GM21723 (cell line): ENCODE measurements at regions not wholly inside any gene's neighbourhood (a gene's known extent, or its start where the extent isn't known, plus 50 kb on each side); places are given as distances from the start of the nearest gene placed in this dataset.

Experiments used
- ATAC-seq: cut with Tn5 transposase; IDR thresholded peaks from one replicate; pipeline ENCODE4 v1.9.1; 2021; ENCODE audit warnings: mild to moderate bottlenecking, moderate library complexity; ENCODE audit not compliant: unreplicated experiment

DNA sequence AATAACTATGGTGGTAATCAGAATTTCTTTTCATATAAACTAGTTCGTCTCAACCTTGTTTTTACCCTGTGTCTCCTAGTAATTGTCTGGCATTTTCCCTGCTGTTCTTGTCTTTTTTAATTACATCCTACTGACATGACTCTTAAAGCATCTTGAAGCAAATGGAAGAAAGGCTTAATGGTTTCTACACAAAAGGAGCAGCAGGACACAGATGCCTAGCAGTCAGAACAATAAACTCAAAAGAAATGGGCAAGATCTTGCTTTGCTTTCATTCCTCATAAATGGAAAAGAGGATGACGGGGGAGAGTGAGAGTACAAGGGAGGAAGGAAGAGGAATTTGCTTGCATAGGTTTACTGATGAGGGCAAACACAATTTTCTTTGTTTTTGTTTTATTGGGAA is 293.2 kb upstream of the EMCN start:
- ATAC-seq: no peak

DNA sequence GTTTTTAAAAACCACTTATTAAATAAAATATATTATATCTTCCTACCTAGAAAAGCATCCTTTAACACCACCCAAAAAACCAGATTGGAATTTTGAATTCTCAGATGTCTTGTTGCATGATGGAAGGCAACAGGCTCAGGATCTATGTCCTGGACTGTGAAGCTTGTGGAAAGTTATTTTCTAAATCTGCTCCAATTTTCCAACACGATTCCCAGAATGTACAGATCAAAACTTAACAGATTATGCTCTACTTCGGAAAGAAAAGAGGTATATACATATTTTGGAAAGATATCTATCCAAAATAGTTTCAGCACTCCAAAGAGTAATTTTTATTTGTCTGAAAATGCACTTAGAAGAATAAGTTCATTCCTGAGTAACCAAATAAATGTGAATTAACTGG is 291.7 kb upstream of the EMCN start:
- no peak for ATAC-seq

DNA sequence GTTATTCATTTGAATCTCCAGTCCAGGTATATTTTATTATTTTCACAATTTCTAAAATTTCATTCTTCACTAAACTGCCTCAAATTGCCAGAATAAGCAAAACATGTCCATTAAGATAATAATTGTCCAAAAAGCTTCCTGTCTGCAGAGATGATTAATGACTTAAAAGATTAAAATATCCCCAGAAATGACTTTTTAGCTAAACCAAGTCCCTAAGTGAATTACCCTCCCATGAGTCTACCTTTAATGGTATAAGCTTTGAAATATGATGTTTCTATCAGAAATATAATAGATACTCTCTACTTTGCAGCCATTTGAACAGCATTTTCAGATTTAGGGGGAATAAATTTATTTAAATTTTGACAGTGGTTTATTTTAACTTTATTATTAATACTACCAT is 289.2 kb upstream of the EMCN start:
- ATAC-seq: no peak

DNA sequence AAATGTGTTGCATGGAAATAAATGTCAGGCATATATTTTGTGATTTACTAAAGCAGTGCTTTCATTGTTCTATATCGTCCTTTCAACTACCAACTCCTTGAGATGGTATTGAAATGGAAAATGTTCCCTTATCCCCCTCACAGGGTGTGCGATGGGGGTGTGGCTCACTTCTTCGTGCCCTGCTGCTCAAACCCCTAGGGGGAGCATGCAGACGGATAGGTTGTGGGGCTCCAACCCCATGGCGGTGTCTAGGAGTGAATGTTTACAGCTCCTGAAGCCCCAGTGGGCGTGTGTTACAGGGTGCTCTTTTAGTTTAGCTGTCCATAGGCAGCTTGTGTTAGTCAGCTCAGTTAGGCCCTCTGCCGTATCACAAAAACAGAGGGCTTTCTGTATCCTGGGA is 287.7 kb upstream of the EMCN start:
- ATAC-seq: no peak

DNA sequence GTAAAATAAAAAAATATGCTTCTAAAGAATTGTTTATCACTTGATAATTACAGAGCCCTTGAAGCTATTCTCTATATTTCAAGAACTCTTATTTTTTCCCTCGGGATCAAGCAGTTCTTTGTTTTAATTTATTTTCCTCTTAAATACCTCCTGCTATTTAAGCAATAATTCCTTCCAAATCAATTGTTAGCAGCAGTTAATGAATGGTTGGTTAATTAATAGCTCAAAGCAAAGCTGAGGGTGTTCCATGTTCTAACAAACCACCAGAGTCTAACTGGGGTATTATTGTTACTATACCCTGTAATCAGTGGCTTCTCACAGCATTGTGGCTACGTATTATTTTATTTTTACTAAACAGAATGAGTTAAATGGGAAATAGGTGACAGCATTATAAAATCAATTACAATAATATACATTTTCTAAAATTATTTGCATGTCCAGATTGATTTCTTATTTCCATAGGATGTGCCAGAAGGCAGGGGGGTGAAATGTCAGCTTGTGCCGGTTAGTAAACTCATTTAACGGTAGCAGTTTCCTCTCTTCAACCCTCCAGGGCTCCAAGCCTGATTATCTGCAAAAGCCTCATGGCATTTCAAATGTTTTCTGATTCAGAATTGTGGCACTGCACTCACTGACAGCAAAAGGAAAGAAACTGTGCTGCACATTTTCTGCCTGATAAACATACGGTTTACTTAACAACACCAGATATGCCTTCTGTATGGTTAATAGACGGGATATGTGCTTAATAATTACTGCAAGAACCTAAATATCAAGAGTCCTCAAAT is 286.9 kb upstream of the EMCN start:
- no peak for ATAC-seq

DNA sequence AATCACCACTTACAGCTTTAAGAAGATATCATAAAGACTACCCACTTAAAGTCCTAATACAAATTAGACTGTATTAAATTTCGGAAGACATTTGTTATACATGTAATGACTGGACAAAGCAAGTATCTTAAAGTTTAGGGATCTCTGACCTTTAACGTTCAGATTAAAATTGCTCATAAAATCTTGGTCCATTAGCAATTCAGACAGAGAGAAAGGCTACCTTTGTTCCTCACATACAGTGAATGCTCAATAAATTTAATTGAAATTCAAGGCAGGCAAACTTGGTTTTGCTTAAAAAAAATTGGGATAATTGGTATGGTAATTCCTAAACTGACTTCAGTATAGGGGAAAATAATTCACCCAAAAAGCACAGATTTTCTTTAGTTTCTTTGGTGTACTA is 285.9 kb upstream of the EMCN start:
- no peak for ATAC-seq

DNA sequence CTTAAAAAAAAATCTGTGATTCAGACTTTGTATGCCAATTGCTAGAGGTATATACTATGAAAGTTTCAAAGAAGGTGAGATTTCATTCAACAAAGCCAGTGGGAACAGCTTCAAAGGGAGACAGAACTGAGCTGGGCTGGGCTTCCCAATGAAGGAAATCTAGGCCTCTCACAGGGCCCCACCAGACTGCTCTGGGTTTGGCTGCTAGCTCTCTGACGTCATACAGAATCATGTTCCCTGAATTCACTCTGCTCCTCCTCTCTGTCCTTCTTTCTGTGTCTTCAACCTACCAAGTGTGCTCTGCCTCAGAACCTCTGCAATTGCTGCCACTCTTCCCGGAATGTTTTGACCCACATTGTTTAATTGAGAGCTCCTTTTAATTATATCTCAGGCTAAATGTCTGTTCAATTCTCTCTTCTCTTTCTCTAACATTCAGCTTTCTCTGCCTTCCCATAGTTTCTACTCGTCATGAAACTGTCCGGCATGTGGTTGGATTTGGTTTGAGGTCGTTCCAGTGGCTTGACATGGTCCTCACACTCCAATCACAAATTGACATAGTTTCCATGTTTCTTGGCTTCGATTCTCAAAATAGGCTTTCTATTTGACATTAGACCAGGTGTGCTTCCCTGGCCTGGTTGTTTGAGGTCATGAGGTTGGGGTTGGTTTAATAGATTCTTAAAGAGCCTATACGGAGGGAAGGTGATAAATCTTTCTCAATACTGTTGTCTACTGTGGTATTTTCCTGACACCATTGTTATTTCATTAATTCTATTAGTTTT is 282.1 kb upstream of the EMCN start:
- no peak for ATAC-seq

DNA sequence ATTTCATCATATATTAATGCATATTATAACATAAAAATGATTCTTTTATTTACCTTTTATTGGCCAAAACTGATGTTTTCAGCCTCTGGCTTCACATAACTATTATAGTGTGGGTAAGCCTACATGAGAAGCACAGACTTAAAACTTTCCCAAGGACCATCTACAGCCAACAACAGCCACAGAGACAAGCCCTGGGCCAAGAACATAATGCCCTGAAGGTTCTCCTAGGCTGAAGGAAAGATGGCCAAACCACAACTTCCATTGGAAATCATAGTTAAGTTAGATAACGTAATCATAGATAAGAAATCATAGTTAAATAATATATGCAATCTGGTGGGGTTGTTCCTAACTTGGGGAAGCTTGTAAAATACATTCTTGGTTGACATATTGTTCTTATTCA is 280.0 kb upstream of the EMCN start:
- ATAC-seq: no peak

DNA sequence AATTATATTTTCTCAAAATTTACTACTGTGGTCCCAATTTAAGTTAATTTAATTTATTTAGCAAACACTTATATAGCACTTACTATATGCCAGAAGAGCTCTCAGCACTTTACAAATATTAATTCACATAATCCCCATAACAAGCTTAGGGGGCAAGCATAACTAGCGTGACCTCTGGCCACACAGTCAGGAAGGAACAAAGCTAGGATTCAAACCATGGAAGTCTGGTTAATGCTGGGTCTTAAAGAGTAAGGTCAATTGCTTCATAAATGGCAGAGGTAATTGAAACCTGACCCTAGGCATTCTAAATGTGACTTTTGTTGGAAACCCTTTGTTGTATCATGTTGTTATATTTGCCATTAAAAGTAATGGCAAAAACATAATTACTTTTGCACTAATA is 279.5 kb upstream of the EMCN start:
- no peak for ATAC-seq

DNA sequence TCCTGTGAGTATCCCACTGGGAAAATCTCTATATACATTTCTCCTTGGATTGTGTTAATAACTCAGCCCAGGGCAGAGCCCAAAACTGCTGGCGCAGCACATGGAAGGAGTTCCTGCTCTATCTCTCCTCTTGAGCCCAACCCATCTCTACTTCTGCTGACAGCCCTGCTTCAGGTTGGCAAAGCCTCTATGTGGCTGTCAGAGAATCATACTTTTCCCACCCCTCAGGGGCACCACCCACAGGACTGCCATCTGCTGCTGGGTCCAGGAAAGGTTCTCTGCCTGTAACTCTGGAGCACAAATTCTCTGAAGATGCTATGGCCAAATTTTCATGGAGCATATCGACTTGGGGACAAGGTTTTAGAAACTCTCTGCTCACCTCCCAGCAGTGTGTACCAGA is 278.5 kb upstream of the EMCN start:
- ATAC-seq: no peak

DNA sequence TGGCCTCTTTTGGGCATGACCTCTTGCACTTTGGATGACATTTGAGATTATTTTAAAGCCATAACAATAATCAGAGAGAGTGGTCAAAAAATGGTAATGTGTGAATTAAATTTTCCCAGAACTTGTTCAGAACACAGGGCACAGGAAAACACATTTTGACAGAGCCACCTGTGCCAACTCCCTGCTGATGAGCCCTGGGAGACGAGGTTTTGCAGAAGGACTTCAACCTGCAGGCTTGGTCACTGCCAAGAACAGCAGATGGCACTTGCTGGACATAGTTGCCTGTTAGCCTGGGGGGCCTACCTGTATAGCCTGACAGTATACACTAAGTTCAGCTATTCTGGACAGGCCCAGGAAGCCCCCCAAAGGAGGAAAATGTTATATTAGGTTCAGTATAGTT is 277.8 kb upstream of the EMCN start:
- no peak for ATAC-seq

DNA sequence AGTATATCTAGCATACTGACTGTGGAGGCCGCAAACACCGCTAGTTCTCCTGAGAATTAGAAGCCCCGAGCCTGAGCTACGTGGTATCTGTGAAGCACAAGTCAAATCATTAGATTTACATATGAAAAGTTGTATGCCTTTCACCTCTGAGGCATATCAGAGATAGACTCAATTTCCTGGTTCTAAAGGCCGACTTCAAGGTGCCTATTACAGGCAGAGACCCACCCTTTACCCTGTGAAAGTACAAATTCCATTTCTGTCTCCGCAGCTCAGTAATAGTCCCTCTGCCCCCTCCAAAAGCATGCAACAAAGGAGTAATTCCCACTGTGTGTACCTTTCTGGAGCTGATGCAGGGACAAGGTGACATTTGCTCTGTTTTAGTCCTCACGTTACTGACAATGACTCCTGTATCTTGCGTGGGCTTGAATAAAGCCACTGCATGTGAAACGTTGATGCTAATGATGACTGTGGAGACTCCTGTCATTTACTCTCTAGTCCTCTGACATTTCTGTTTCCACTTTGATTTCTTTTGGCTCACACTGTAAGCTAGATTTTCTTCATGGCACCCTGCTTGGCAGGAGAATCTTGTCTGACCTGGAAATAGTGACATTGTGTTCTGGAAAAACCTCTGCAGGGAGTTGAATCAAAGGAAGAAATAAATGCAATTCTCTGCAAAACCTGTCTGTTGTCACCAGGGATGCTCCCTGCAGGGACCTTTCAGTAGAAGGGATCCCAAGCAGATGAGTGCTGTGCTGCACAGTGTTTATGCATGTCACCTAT is 273.2 kb upstream of the EMCN start:
- ATAC-seq: no peak

DNA sequence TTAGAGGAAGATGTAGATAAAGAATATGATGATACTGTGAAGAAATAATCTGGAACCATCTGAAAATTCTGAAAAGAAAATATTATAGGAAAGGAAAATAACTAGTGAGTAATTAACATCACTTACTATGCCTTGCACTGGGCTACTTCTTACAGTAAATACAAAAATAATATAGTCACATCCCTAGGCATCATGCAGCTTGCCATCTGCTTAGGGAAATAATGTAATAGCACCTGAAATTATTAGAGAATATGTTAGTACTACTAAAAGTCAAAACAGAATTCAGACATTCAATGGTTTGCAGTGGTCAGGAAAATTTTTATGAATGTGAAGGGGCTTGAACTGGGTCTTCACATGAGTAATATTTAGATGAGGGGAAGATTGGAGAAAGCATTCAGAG is 272.2 kb upstream of the EMCN start:
- ATAC-seq: no peak

DNA sequence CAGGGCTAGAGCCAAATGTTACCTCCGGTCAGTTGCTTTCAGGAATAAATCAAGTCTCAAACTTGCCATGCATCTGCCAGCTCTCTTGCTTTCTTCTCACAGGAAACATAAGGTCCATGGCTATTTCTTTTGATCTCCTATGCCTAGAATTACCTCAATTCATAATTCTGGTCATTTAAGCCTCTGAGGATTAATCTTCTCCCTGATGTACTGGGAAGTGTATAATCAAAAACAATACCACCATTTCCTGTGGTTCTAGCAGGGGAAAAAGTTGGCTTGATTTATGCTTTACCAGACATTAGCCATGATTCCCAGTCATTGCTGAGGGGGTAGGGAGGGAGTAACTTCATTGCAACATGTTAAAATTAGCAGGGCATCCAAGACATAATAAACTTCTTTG is 268.7 kb upstream of the EMCN start:
- no peak for ATAC-seq

DNA sequence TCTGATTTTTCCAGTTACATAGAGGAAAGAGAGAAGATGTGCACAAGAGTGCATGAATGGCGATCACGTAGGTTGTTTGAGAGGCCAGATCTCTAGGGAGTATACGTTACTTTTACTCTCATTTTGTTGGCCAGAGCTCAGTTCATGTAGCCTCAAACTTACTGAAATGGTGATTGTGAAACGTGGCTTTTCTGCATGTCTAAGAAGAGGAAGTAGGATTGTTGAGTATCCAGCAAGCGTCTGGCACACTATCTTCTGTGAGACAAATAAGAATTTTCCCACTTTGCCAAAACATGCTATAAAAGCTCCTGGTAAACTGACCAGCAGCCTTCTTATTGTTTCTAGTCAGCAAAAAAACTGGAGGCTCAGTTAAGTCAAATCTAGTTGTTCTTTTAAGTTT is 264.5 kb upstream of the EMCN start:
- ATAC-seq: no peak

DNA sequence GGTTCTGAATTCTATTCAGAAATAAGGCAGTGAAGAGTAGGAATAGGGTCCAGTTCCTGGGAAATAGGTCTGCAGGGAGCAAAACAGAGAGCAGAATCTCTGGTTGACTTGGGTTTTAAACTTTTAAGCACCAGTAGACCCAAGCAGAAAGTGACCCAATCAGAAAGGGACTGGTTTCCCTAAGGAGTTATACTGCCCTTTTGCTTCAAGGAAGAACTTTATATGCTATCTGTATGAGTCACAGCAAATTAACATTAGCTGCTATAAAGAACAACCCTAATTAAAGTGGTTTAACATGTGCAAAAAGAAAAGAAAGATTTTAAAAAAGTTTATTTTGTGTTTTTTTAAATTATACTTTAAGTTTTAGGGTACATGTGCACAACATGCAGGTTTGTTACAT is 263.6 kb upstream of the EMCN start:
- ATAC-seq: no peak

DNA sequence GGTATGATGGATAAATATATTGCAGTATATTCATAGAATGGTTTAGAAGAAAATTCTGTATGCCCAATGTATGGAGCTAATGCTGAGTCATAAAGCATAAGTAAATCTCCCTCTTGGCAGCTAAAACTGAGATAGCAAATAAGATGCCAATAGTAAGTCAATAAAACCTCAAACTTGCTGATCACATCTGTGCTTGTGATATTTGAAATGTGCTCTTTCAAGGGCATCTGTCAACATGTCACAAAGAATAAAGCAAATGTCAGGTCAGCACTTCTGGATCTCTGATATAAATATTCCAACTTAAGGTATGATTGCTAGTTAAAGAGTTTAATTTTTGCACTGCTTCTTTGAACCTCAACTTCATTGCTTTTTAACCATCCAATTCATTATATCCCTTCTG is 262.3 kb upstream of the EMCN start:
- no peak for ATAC-seq

DNA sequence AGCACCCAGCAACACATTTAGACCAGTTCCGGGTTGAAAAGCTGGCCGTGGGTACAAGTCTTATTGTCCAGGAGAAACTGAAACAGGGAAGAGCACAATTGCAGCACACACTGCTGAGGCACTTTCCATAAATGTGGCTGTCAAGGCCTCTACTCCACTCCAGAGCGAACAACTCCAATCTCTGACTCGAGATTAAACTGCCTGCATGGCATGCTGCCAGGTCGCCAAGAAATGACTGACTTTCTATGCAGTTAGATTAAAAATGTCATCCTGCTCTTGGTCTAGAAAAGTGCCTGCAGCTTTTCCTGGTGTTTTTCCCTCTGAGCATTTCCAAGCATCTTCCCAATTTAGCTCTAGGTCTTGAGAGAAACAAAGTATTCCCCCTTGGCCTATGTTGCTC is 260.6 kb upstream of the EMCN start:
- ATAC-seq: no peak

DNA sequence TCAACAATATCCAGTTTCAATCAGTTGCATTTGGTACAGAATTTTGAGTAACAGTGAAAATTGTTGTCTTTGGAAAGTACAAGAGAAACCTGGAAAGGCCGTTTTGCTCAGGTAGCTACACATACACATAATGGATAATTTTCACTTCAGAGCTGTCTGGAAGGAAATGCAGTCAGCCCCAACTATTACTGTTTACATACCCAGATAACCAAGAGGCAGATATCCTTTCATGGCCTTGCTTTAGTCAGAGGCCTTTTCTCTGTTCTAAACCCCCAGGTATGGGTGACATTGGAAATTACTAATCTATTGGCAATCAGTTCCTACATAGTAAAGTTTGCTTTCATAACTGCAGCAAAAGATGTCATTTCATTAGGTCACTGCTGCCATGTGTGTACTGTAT is 244.9 kb upstream of the EMCN start:
- ATAC-seq: no peak

DNA sequence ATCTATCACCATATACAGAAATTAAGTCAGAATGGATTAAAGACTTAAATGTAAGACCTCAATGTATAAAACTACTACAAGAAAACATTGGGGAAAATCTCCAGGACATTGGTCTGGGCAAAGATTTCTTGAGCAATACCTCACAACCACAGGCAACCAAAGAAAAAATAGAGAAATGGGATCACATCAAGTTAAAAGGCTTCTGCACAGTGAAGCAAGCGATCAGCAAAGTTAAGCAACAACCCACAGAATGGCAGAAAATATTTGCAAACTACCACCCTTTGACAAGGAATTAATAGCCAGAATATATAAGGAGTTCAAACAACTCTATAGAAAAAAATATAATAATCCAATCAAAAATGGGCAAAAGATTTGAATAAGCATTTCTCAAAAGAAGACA is 236.9 kb upstream of the EMCN start:
- ATAC-seq: no peak

DNA sequence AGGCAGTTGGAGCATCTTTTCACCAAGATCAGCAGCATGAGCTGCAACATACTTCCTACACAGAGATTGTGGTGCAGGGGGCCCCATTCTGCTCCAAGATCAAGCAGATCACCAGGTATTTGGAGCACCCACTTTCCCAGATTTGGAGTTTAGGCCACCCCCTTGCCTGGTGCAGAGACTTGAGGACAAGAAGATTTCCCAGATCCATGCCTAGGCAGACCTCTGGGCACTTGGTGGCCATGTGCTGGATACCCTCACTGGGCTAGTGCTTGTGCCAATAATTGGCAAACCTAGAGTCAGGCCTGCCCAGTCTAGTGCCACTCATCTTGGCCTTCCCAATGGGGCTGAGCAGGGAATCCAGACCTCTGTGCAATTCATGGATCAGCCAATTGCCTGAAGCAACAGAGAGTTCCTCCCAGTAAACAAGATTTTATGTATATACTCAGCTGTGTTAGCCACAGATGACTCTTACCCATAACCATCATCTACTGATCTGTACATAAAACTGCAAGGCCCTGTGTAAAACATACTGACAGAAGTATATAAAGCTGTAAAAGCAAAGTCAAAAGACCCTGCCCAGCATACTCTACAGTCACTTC is 228.4 kb upstream of the EMCN start:
- ATAC-seq: no peak
